Loucy (cell line): ENCODE measurements at regions not wholly inside any gene's neighbourhood (a gene's known extent, or its start where the extent isn't known, plus 50 kb on each side); places are given as distances from the start of the nearest gene placed in this dataset.

ENCODE experiments used
- EZH2phosphoT487 ChIP-seq: fragments of 200-600 bp; IDR thresholded peaks from 2 replicates; pipeline ENCODE4 v1.6.1; 2018; ENCODE audit warnings: antibody characterized with exemption, mild to moderate bottlenecking, moderate library complexity, borderline replicate concordance
- TF ChIP-seq, protein P1 (sequence below): fragments of 200-600 bp; sonication (generic); conservative IDR thresholded peaks from 2 replicates; pipeline ENCODE4 v1.5.1; 2014; ENCODE audit warnings: mild to moderate bottlenecking, antibody characterized with exemption, low read length

DNA sequence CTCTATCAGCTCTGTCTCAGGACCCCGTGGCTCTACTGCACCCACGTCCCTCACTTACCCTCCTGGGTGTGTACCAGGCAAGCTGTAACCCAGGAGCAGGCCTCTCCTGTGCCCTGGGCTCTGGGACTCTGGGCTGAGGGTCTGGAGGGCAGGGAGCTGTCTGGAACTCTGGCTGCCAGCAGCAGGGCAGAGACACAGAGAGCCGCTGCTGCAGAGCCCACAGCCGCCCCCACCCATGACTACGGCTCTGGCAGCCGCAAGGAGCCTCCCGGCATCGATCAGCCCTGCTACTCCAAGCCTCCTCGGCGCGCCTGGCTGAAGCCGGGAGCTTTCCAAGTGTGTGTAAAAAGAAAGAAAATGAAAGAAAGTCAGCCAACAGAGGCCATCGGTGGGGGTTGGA, 103.7 kb upstream of the ATP2B2 start:
- TF ChIP-seq, protein P1, sequence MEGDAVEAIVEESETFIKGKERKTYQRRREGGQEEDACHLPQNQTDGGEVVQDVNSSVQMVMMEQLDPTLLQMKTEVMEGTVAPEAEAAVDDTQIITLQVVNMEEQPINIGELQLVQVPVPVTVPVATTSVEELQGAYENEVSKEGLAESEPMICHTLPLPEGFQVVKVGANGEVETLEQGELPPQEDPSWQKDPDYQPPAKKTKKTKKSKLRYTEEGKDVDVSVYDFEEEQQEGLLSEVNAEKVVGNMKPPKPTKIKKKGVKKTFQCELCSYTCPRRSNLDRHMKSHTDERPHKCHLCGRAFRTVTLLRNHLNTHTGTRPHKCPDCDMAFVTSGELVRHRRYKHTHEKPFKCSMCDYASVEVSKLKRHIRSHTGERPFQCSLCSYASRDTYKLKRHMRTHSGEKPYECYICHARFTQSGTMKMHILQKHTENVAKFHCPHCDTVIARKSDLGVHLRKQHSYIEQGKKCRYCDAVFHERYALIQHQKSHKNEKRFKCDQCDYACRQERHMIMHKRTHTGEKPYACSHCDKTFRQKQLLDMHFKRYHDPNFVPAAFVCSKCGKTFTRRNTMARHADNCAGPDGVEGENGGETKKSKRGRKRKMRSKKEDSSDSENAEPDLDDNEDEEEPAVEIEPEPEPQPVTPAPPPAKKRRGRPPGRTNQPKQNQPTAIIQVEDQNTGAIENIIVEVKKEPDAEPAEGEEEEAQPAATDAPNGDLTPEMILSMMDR, result no peak
- TF ChIP-seq EZH2phosphoT487, result no peak
